ENCODE measurements at regions not wholly inside any gene's neighbourhood (a gene's known extent, or its start where the extent isn't known, plus 50 kb on each side); places are given as distances from the start of the nearest gene placed in this dataset.

GRCh38 chr2:186241874-186242273, 244.2 kb upstream of the ZC3H15 start:
- H3K4me3 ChIP-seq = no peak overlapping the region
- no peaks in the 10 kb centered on the region for H3K4me1 ChIP-seq (replicated peaks in 1 of 2; ENCODE audit: control insufficient read depth in 2 of 2, insufficient read depth in 2 of 2, low read length in 2 of 2)
- no peaks in the 10 kb centered on the region for H3K79me2 ChIP-seq (ENCODE audit: control insufficient read depth, insufficient read depth, low read length)
- no peak for ATAC-seq
- POLR2A ChIA-PET = no interaction called here
- BruUV-seq (replicated peaks) = no TSS peak
- no peaks in the 10 kb centered on the region for H3K36me3 ChIP-seq (ENCODE audit: control insufficient read depth, insufficient read depth, low read length)
- H3K27ac ChIP-seq (ENCODE audit: extremely low read depth, low read depth, low read length) = no peak overlapping the region
- no peaks in the 10 kb centered on the region for H3K9me1 ChIP-seq (ENCODE audit: control insufficient read depth, insufficient read depth, low read length)
- H3K27me3 ChIP-seq (ENCODE audit: control insufficient read depth in 2 of 2, insufficient read depth in 2 of 2, low read length in 2 of 2) = no peaks in the 10 kb centered on the region
- TF ChIP-seq ZBTB7A (IDR thresholded peaks at IDR 0.05; ENCODE audit: borderline replicate concordance, control insufficient read depth, low read depth, low read length) = no peak
- no peak overlapping the region for H3K9ac ChIP-seq (ENCODE audit: insufficient read depth in 1 of 2, low read depth in 2 of 2, low read length in 2 of 2)
- in situ Hi-C loops (cut with MboI) = no loop called here
- intact Hi-C loops (cut with micrococcal nuclease) = no loop called here
- peaks cover 3% of the 10 kb centered on the region; the same call in 1 of the 2 replicates for H3K9me3 ChIP-seq (replicated peaks; ENCODE audit: control insufficient read depth, insufficient read depth, low read depth, low read length)
- WGBS (ENCODE audit: insufficient coverage, low coverage, missing lambda C conversion rate) = 4% methylated on average over 4 of the region's 4 CpGs
- no peak for DNase-seq (ENCODE audit: extremely low read depth in 1 of 4, low spot score in 3 of 4)
- no peak overlapping the region for H2AFZ ChIP-seq (ENCODE audit: low read depth, low read length)
- H3K4me2 ChIP-seq (ENCODE audit: insufficient read depth, low read length) = no peak overlapping the region
- CTCF ChIA-PET (ENCODE audit: low intra/inter-chr PET ratio) = no interaction called here
- FAIRE-seq = no peak
- H4K20me1 ChIP-seq (replicated peaks; ENCODE audit: control insufficient read depth, insufficient read depth, low read length) = no peaks in the 10 kb centered on the region

DNA sequence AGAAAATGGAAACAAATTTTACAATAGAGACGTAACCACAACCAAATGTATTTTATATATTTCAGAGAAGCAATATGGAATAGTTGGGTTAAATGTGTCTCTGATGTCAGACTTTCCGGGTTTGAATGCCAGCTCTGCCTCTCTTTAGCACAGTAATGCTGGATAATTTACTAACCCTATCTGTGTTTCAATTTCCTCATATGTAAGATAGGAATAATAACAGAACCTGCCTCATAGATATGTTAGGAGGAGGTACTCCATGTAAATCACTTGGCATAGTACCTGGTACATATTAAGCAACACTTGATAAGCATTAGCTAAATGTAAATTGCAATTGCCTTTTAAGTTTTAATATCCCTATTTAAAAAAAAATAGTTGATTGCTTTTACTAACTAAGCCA, 231.3 kb upstream of the ZC3H15 start:
- intact Hi-C loops (cut with micrococcal nuclease) = loop anchor here (10.0 kb wide), 1 partner anchor 210 kb away; no protein-coding TSS in a partner anchor
- in situ Hi-C loops (cut with MboI) = no loop called here
- BruUV-seq (replicated peaks) = no TSS peak
- Histone ChIP-seq H4K20me1 (replicated peaks; ENCODE audit: control insufficient read depth, insufficient read depth, low read length) (no peaks in the 10 kb centered on the region), H3K36me3 (ENCODE audit: control insufficient read depth, insufficient read depth, low read length) (no peaks in the 10 kb centered on the region), H3K4me2 (ENCODE audit: insufficient read depth, low read length) (no peak overlapping the region), H3K4me1 (replicated peaks in 1 of 2; ENCODE audit: control insufficient read depth in 2 of 2, insufficient read depth in 2 of 2, low read length in 2 of 2) (no peaks in the 10 kb centered on the region), H3K4me3 (no peak overlapping the region), H2AFZ (ENCODE audit: low read depth, low read length) (no peak overlapping the region), H3K9me1 (ENCODE audit: control insufficient read depth, insufficient read depth, low read length) (no peaks in the 10 kb centered on the region), H3K79me2 (ENCODE audit: control insufficient read depth, insufficient read depth, low read length) (no peaks in the 10 kb centered on the region), H3K9ac (ENCODE audit: insufficient read depth in 1 of 2, low read depth in 2 of 2, low read length in 2 of 2) (no peak overlapping the region), H3K27me3 (ENCODE audit: control insufficient read depth in 2 of 2, insufficient read depth in 2 of 2, low read length in 2 of 2) (no peaks in the 10 kb centered on the region), H3K27ac (ENCODE audit: extremely low read depth, low read depth, low read length) (no peak overlapping the region), H3K9me3 (replicated peaks; ENCODE audit: control insufficient read depth, insufficient read depth, low read depth, low read length) (no peaks in the 10 kb centered on the region)
- POLR2A ChIA-PET = no interaction called here
- ATAC-seq (no peak), FAIRE-seq (no peak), DNase-seq (ENCODE audit: extremely low read depth in 1 of 4, low spot score in 3 of 4) (no peak)
- no peak for TF ChIP-seq ZNF699 (CRISPR knock-in tag; IDR thresholded peaks at IDR 0.05; ENCODE audit: insufficient replicate concordance)
- no peak for TF ChIP-seq ZNF668 (CRISPR knock-in tag; IDR thresholded peaks at IDR 0.05)
- TF ChIP-seq CREB3 (tag; conservative IDR thresholded peaks at IDR 0.05; ENCODE audit: low read depth) = no peak
- TF ChIP-seq, protein P1, sequence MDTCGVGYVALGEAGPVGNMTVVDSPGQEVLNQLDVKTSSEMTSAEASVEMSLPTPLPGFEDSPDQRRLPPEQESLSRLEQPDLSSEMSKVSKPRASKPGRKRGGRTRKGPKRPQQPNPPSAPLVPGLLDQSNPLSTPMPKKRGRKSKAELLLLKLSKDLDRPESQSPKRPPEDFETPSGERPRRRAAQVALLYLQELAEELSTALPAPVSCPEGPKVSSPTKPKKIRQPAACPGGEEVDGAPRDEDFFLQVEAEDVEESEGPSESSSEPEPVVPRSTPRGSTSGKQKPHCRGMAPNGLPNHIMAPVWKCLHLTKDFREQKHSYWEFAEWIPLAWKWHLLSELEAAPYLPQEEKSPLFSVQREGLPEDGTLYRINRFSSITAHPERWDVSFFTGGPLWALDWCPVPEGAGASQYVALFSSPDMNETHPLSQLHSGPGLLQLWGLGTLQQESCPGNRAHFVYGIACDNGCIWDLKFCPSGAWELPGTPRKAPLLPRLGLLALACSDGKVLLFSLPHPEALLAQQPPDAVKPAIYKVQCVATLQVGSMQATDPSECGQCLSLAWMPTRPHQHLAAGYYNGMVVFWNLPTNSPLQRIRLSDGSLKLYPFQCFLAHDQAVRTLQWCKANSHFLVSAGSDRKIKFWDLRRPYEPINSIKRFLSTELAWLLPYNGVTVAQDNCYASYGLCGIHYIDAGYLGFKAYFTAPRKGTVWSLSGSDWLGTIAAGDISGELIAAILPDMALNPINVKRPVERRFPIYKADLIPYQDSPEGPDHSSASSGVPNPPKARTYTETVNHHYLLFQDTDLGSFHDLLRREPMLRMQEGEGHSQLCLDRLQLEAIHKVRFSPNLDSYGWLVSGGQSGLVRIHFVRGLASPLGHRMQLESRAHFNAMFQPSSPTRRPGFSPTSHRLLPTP (IDR thresholded peaks at IDR 0.05; ENCODE audit: borderline replicate concordance, extremely low read depth, insufficient read length) = no peak
- 0% methylated on average over 2 of the region's 2 CpGs for WGBS (ENCODE audit: insufficient coverage, low coverage, missing lambda C conversion rate)
- CTCF ChIA-PET (ENCODE audit: low intra/inter-chr PET ratio) = no interaction called here
